ENCODE measurements at regions not wholly inside any gene's neighbourhood (a gene's known extent, or its start where the extent isn't known, plus 50 kb on each side); places are given as distances from the start of the nearest gene placed in this dataset.

DNA sequence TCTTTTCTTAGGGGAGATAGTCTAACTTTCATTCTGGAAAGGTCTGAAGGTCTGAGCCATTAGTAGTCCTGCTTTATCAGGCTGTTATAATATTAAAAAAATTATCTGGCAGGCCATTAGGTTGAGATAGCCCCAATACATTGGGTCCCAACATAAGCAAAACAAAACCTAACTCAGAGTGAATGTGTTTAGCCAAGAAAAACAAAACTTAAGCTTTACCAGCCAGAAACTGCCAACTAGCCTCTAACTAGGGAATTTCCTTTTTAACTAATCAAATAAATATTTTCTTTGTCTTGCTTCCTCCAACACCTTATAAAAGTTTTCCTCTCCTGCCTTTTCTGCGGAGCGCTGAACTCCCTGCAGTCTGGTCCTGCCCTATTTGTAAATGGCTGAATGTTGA, 1137.7 kb upstream of the CNTN5 start:
- TF ChIP-seq, protein P1, sequence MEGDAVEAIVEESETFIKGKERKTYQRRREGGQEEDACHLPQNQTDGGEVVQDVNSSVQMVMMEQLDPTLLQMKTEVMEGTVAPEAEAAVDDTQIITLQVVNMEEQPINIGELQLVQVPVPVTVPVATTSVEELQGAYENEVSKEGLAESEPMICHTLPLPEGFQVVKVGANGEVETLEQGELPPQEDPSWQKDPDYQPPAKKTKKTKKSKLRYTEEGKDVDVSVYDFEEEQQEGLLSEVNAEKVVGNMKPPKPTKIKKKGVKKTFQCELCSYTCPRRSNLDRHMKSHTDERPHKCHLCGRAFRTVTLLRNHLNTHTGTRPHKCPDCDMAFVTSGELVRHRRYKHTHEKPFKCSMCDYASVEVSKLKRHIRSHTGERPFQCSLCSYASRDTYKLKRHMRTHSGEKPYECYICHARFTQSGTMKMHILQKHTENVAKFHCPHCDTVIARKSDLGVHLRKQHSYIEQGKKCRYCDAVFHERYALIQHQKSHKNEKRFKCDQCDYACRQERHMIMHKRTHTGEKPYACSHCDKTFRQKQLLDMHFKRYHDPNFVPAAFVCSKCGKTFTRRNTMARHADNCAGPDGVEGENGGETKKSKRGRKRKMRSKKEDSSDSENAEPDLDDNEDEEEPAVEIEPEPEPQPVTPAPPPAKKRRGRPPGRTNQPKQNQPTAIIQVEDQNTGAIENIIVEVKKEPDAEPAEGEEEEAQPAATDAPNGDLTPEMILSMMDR (IDR thresholded peaks at IDR 0.05) = no peak

DNA sequence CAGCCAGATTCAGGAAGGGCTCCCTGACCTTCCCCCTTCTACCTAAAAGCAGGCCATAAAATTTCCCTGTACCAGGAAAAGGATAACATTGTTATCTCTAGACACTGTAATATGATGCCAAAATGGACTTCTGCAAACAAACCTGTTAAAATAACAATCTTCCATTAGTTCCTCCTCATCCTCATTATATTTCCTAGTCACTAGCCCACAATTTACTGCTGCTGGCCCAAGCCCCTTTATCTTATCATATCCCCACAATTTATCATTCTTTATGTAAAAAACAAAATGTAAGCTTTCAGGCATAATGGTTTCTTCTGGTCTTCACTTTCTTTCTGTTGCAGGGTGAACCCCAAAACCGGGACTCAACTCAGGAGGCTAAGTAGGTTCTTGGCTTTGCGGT, 1132.1 kb upstream of the CNTN5 start:
- TF ChIP-seq, protein P1 (IDR thresholded peaks at IDR 0.05) = no peak

DNA sequence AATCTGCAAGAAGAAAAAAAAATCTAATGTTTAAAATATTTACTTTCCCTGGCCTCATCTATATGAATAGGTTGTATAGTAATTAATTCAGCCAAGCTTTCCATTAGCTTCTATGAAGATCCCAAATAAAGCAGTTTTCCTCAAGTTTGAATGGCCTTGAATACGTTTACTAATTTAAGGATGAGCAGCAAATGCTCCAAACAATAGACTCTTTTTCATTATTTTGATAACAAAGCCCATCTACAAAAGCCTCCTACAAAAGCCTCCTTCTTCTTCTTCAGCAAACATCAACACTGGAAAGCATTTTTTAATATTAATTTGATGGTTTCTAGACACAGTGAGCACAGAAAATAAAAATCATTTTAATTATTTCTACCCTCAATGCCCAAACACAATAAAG, 1130.3 kb upstream of the CNTN5 start:
- TF ChIP-seq, protein P1 (IDR thresholded peaks at IDR 0.05) = no peak

DNA sequence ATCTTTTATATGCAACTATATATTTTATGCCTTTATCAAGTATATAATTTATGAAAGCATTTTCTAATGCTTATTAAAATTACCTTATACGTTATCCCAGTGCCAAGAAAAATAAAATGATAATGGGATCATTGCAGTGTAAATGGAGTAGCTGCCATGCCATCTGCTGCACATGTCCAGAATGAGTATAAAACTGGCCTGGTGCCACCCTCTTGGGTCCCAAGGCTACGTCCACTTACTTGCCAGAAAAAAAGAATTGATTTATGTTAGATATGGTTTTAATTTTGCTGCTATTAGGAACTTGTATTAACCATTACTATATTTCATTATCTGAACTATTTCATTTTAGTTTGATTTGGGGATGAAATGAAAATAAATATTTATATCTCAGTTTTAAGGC, 1127.1 kb upstream of the CNTN5 start:
- TF ChIP-seq, protein P1 (IDR thresholded peaks at IDR 0.05) = no peak

DNA sequence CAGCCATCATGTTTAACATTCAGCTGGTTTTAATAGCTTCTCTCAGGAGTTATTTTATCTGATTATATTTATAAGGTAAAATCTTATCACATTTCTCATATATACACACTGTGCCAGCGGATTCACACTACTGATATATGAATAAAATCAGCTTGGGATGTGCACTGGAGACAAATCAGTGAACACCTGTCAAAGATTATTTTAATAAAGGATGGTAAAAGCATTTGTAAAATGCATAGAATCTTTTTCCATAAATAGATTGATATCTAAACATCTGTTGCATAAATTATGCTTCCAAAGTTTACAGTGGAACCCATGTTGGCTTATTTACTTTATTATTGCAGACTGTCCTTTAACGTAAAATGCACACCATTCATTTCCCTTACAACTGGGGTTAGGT, 1125.8 kb upstream of the CNTN5 start:
- TF ChIP-seq, protein P1 (IDR thresholded peaks at IDR 0.05) = no peak

DNA sequence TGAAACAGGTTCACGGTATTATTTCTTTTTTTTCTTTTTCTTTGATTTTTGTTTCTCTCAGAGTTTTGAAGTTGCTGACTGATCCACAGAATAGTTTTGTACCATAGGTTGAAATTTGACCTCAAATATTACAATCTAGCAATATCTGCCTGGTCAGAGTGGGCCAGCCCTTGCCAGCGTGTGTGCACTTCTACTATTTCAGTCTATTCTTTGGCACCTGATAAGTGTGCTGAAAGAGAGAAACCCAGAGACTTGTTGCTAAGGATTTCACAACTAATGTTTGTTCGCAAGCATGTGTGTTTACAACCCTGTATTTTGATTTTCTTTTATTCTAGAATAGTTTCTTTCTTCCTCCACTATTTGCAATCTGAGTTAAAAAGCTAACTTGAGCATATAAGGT, 1125.2 kb upstream of the CNTN5 start:
- TF ChIP-seq, protein P1 (IDR thresholded peaks at IDR 0.05) = no peak

DNA sequence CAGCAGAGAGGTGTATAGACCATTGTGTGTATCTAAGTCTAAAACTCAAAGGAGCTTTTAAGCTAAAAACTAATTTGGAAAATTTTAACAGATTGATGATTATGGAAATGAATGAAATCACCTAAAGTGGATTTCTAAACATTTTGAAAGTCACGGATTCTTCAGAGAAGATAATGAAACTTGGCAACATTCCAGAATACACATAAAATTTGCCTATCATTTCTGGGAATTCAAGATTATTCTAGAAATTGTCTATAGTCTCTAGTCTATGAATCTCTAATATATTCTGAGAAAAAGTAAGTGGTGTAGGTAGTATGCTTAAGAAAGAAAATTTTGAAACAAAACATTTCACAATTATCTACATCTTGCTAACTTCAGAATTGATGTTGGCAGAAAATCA, 1117.9 kb upstream of the CNTN5 start:
- TF ChIP-seq, protein P1 (IDR thresholded peaks at IDR 0.05) = no peak

DNA sequence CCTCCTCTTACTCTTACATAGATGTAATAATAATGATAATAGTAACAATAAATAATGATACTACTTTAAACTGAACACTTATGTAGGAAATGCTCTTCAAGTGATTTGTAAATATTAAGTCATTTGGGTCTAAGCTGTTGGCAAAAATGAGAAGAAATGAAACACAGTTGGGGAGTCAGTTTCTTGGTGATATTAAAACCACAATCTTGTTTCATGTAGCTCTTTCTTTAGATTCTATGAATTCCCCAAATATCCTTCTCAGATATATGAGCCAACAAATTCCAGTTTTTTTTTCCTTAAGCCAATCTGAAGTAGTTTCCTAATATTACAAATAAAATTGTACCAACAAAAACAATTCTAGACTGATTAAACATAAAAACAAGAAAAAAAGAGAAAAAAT, 1115.6 kb upstream of the CNTN5 start:
- TF ChIP-seq, protein P1 (IDR thresholded peaks at IDR 0.05) = no peak
